GM12875 (cell line): ENCODE measurements at regions not wholly inside any gene's neighbourhood (a gene's known extent, or its start where the extent isn't known, plus 50 kb on each side); places are given as distances from the start of the nearest gene placed in this dataset.

Source experiments
- H3K4me3 ChIP-seq: one replicate; pipeline ENCODE4 v1.5.1; 2011; ENCODE audit warnings: low read depth, low read length, control low read depth
- TF ChIP-seq, protein P1 (sequence below): IDR thresholded peaks from 2 replicates; pipeline ENCODE4 v1.5.1; 2011; ENCODE audit warnings: low read depth, mild to moderate bottlenecking, control low read depth, inconsistent platforms, low read length, moderate library complexity, borderline replicate concordance; ENCODE audit not compliant: insufficient read depth

DNA sequence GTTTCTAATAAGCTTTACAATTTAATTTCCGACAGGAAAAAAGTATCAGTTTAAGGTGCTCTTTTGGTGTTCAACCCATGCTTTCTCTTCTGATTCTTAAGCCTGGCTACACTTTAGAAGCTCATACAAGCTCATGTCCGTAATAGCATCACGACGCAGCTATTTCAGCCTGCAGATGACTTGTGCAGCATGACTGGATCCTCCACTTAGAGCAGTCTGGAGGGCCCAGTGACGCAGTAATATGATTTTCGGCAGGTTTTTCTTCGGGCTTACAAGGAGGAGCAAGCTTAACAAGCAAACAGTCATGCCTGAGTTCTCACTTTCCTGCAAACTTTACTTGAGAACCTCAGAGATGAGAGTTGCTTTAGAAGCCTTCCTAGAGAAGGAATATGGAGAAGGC, 85.3 kb upstream of the MAML3 start:
- TF ChIP-seq, protein P1, sequence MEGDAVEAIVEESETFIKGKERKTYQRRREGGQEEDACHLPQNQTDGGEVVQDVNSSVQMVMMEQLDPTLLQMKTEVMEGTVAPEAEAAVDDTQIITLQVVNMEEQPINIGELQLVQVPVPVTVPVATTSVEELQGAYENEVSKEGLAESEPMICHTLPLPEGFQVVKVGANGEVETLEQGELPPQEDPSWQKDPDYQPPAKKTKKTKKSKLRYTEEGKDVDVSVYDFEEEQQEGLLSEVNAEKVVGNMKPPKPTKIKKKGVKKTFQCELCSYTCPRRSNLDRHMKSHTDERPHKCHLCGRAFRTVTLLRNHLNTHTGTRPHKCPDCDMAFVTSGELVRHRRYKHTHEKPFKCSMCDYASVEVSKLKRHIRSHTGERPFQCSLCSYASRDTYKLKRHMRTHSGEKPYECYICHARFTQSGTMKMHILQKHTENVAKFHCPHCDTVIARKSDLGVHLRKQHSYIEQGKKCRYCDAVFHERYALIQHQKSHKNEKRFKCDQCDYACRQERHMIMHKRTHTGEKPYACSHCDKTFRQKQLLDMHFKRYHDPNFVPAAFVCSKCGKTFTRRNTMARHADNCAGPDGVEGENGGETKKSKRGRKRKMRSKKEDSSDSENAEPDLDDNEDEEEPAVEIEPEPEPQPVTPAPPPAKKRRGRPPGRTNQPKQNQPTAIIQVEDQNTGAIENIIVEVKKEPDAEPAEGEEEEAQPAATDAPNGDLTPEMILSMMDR: no peak
- H3K4me3 ChIP-seq: no peak overlapping the region

DNA sequence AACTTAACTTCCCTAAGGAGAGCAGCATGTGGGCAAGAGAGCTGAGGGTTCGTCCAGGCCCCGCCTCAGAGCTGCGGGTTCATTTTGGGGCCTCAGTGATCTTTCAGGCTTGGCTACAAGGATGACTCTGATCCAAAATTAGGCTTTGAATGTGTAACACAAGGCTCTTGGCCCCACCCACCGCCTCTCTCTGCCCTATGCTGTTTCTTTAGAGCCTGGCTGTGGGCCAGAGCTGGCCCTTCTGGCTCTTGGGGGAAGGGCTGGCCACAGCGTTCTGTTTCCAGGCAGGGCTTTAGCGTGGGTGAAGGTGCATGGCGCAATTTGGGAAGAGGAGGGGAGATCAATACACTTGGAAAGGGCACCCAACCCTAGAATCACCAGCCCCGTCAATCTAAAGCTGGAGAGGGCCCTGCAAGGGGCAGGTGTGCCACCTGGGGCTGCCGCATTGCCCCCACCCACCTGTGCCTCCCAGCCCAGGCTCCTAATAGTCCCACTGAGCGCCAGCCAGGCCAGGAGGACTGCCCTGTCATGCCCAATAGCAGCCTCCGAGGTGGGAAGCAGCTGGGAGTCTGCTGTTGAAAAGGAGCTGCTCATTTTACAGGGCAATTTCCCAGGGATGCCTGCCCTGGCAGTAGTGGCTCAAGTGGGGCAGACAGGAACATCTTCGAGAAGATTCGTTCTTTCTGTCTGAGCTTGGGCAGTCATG, 84.5 kb upstream of the MAML3 start:
- TF ChIP-seq, protein P1: no peak

DNA sequence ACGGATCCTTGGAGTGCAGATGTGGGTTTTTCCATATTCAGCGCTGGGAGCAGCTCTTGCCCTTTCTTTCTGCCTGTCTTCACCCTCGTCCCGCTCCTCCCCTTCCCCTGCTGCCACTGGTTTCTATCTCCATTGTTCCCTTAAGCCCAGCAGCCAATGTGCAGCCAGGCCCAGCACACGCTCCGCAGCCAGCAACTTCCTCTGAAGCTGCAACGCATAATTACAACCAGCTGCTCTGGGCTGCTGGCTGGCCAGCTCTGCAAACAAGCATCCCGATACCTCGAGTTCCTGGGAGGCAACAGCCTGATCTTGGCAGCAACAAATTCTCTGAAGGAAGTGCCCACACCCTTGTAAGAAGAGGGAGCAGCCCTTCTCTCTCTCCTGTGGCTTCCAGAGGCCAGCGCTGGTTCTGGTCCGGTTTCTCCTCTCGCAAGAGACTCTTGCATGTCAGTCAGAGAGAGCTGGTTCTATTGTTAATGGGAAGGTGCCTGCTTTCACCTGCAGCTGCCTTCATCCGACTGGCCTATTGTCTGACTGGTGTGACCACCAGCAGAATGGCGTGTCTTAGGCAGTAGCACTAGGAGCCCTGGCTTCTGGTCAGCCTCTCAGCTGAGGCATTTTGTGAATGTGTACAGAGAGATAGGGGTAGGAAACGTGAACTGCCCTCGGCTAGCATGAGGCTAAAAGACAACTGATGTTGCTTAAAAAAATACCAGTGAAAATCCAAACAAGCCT, 83.8 kb upstream of the MAML3 start:
- H3K4me3 ChIP-seq: no peak overlapping the region
- TF ChIP-seq, protein P1: no peak

More for the DNA sequence above, 84.5 kb upstream of the MAML3 start:
- no peak overlapping the region for H3K4me3 ChIP-seq

DNA sequence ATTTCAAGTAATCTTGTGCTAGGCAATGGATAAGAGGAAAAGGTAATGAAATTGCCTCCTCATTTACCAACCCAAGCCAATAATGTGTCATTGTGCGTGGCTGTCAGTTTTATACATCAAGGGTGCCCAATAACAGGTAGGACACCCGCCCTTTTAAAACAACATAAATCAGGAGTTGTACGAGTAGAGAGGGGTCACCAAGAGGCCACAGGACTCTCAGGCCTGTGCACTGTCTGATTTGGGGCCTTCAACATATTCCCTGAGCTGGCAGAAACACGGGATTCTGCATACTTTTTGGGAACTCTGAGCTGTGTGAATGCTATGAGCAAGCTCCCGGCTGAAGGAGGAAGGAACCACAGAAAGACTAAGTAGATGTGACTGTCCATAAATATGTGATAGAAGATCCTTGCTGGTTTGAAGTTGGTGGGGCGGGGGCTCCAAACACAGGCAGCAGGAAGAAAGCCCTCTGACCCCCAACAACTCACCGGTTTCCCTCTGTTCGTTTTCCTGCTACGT, 82.7 kb upstream of the MAML3 start:
- H3K4me3 ChIP-seq: no peak overlapping the region

DNA sequence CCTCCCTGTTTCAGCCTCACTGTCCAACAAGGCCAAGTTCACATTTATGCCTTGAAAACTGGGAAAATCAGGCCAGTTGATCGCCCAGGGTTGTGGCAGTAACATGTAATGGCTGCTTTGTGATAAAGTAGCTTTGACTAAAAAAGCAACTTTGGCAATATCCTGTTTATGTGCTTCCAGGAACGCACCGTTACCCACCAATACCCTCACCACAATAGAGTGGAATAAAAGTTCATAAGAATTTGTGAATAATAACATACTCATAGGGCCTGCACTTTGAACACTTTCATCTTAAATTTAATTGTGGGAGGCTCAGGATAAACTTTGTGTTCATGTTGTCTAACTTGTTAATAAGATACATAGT, 80.7 kb upstream of the MAML3 start:
- H3K4me3 ChIP-seq: no peak overlapping the region

More for the DNA sequence above, 82.7 kb upstream of the MAML3 start:
- TF ChIP-seq, protein P1: no peak

DNA sequence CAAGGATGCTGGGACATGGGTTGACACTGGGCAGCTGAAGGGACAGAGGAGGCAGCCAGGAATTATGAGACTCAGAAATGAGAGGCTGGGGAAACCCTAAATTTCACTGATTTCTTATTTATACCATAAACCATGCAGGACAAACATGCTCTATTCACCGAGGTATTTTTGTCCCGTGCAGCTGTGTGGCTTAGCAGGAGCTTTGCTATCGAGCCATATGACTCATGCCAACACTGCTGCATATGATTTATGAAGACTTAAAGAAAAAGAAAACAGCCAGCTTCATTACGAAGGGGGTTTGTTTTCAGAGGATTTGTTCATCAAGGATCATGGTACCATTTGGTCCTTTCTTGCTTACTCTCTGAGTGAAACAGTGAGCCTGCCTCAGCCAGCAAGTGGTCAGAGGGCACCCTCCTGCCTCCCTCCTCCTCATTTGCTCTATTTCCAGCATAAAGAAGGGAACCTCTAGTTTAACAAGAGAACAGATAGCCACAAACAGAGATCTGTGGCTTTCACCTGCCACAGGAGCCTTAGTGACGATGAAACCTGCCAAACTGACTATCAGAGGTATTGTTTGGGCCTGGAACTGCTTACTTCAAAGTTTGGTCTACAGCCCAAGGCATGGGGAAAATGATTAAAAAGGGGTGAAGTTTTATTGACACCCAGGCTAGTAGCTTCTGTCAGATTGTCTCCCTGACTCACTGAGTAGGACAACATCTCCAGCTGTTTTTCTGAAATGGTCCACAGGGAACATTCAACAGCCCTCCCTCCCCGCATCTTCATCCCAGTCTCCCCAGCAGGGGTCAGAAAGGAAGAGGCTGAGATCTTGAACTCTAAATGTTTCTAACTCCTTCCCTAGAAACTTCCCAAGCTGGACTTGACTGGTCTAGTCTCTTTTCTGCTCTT, 80.1 kb upstream of the MAML3 start:
- TF ChIP-seq, protein P1: no peak

More for the DNA sequence above, 80.7 kb upstream of the MAML3 start:
- TF ChIP-seq, protein P1: no peak

More for the DNA sequence above, 80.1 kb upstream of the MAML3 start:
- H3K4me3 ChIP-seq: no peak overlapping the region
